Frontal cortex (tissue), 3 donors: ENCODE measurements at regions not wholly inside any gene's neighbourhood (a gene's known extent, or its start where the extent isn't known, plus 50 kb on each side); places are given as distances from the start of the nearest gene placed in this dataset.

ENCODE experiments used
- DNase-seq, 2 donors: peaks; one replicate each; pipeline ENCODE4 v3.0.0; 2012; ENCODE audit warnings: low spot score in 2 of 2
- FAIRE-seq: peaks from 2 replicates; lab custom pipeline; 2012; peaks lifted over from hg19 to GRCh38; lab: Jason Lieb, UNC
- donor health status: control.
- donor health status: control.
- donor health status: control.

DNA sequence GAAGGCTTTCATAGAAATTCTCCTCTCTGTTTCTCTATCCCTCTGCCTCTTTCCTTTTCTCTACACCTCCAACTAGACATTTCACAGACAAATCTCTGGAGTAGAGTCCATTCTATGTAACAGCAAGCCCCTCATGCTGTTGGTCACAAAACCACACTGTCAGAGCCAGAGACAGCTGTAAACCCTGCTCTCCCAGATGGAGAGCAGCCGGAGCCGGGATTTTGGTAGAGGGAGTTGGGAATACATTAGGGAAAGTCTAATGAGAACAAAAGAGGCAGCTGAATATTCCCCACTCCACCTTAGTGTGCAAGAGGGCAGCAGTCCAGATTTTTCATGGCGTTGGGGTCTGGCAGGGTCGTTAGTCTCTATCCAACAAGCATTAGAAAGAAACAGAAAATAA lies 68.3 kb upstream of the EDN1 start:
- no peak for DNase-seq
- FAIRE-seq = no peak

DNA sequence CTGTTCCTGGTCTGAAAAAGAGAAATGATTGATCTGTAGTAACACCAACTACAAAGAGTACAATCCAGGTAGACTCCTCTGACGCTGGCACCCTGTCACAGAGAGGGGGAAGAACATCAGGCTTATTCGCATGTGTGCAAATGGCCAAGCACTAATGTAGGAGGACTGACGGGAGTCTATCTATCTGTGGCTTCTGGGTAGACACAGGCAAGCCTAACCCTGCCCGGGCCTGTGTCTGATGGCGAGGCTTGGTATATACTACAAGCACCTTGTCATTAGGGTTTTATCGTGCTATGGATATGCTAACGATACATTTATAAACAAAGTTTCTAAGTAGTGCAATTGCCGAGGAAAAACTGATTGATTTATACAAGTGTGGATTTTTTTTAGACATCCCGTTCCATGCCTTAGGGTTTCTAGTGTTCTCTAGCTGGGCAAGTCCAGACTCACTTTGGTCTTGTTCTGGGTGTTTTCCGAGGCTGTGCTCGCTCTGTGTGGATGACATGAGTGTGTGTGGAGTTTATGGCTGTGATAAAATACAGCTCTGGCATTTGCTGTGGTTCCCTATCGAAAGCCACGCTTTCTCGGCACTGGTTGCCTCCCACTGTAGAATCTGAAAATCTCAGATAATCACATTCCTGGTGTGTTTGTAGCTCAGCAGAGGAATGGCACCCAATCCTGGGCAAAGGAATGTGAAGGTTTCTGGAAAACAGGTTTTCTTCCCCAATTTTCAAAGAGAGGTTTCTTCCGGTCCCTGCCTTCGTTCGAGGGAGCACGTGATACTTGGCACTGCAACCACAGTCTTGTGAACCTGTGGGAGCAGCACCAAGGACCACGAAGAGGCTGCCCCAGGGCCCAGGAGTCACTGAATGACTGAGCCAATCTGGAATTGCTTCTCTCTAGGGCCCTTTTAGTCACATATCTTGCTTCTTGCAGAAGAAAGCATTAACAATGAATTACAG lies 67.5 kb upstream of the EDN1 start:
- no peak for FAIRE-seq
- DNase-seq = no peak

DNA sequence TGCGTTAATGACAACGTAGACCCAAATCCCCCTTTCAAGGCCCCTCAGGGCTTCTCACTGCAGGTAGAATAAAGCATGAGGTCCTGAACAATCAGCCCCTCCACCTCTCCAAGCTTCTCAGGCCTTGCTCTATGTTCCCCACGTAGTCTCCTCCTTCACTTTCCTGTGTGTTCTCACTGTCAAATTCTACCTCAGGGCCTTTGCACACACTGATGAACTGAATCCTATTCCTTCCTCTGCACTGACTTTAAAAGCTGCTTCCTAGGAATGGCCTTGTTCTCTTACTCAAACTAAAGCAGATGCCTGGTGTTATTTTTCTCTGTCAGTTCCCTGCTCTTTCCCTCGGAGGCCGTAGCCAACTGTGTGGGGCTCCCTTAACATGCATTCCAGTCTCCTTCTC lies 66.8 kb upstream of the EDN1 start:
- DNase-seq (no peak), FAIRE-seq (no peak)

DNA sequence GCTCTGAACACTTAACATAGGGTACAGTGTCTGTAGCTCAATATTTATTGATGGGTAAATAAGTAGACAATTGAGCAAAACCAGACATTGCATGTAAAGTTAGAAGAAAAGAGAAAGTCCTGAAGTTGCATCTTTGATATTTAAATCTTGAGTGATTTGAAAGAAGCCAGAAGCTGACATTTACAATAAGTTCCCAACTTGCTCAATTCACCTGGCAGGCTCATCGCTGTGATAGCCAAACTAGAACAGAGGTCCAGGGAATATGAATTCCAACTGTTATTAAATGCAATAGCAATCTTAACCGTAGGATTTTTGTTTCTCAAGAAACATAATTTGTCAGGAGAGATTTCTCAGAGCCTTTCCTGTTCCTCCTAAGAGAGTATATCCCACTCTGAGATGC lies 65.9 kb upstream of the EDN1 start:
- no peak for DNase-seq
- no peak for FAIRE-seq

DNA sequence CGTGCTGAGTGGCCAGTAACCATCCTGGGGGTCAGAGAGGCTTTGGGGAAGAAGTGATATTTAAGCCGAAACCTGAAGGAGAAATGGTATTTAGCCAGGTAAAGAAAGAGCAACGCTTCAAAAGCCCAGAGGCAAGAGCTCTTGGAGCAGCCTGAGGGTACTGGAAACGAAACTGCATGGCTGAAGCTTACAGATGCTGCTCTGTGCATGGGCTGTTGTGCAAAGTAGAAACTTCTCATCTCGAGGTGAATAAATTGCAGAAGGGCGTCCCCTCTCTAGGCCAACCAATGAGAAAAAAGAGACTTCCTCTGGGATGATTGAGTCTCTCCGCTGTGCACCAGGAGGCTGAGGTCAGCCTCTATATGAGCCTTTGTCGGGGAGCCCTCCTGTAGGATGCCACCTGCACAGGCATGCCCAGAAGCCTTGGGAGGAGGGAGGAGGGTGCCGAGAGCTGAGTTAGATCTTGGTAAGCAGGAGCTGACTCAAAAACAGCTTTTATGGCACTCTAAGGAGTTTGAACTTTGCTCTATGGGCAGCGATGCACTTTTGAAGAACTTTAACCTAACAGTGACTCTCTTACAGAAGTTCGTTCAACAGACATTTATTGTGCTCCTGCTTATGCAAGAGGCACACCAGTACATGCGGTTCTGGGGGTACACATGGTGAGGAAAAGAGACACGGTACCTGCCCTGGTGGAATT lies 61.6 kb upstream of the EDN1 start:
- FAIRE-seq (no peak), DNase-seq (no peak)

DNA sequence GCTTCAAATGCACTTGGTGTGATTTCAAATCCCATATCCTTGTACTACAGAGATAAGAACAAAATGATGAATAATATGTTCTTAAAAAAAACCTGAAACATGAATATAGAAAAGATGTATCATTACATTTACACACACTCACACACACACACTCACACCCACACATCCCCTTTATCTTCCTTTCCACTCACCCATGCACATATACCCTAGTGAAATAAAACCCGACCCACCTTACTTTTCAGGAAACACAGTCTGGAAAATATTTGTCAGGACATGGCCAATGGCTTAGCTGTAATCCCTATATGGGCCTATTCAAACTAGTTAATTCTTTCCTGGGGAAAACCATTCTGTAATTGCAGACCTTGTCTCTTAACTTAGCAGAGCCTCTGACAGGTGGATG lies 60.8 kb upstream of the EDN1 start:
- FAIRE-seq (no peak), DNase-seq (no peak)

DNA sequence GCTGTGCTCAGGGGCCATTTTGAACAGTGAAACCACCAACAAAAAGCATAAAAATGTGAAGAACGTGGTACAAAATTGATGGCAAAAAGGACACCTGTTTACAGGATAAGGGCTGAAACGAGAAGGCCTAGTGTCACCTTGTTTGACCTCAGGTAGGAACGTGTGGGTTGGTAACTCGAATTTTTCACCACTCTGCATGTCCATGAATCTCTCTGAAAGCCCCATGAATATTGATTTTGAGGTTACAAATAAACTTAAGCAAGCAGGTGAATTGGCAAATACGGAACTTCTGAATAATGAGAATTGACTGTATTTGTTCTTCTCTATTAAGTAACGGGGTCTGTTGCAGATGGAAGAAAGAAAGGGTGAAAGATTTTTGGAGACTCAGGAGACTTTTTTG lies 59.6 kb upstream of the EDN1 start:
- DNase-seq = no peak
- no peak for FAIRE-seq

DNA sequence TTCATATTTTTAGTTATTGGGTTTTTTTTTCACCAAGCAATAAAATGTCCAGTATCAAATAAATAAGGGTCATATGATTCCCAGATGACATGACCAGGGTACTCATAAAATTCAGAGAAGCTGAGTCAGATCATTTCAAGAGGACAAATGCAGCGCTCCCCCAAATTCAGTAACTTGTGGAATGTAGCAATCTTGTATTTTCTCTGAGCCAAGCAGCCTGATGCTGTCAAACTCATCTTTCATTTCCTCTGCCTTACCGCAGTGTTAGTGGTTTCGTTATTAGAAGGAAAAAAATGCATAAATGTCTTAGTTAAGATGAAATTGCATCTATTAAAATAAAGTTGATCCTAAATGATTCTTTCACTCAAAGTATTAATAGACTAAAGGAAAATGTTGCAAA lies 57.8 kb upstream of the EDN1 start:
- DNase-seq (no peak), FAIRE-seq (no peak)

DNA sequence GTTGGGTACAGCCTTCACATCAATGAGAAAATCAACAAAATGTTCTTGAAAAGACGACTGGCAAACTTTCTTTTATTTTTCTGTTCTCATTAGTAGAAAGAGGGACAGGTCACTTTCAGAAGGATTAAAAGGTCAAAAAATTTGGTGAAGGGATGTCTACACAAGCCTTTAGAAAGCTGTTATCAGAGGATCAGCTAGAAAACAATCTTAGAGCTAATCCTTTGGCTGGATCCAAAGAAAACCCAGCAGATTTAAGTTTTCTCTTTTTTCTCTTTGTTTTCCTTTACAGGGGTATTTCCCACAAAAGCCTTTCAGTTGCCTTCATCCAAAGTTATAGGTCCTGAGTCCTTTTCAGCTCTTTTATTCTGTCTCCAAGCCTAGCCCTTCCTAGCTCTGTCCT lies 57.3 kb upstream of the EDN1 start:
- FAIRE-seq = no peak
- no peak for DNase-seq

DNA sequence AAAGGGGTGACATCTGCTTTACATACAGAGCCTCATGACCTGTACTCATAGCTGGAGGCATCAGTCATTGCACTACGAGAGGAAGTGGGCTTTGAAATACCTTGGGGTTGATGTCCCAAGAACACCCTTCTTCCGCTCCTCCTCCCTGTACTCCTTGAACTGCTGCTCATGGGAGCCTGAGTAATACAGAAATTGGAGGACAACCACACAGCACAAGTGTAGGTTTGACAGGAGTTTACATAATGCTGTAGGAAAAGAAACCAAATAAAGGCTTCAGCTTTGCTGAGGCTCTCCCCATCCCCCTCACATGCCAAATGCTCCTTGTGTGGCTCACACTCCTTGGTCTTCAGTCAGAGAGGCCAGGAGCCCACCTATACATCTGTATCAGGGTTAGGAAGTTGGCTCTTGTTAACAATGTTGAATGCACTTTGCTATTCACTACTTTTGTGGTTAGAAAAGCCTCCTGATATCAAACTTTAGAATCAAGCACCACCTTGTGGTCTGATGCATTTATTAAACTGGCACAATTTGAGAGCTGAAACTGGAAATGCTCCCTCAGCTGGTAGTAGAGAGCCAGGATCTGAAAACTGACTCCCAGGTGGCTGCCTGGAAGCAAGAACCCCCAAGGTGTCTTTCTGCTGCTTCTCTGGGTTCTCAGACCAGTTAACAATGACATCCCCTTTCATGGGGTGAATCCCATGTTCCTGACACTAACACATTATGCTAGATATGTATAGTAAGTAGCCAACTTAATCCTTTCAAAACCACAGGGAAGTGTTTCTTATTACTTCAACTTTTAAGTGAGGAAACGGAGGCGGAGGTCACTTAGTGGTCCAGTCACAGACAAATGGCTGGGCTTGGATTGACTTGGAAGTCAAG lies 56.2 kb upstream of the EDN1 start:
- FAIRE-seq = peak; percentile 74

DNA sequence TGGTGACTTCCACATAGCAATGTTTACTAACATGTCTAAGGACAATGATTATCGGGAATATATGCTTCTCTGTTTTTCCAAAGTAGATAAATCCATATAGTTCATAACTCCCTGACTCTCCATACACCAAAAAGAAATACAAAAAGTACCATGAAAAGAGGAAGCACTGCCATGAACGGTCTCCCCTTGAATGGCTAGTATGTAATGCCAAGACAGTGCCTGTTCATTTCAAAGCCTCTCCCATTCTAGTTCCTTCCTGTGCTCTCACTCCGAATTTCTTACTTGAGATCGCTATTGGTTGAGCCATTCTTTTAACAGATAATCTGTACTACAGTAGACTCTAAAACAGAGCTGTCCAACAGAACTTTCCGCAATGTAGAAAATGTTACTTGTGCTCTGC lies 54.8 kb upstream of the EDN1 start:
- DNase-seq (no peak), FAIRE-seq (no peak)

More for the DNA sequence above, 56.2 kb upstream of the EDN1 start:
- peak; percentile 33 to 47 for DNase-seq

DNA sequence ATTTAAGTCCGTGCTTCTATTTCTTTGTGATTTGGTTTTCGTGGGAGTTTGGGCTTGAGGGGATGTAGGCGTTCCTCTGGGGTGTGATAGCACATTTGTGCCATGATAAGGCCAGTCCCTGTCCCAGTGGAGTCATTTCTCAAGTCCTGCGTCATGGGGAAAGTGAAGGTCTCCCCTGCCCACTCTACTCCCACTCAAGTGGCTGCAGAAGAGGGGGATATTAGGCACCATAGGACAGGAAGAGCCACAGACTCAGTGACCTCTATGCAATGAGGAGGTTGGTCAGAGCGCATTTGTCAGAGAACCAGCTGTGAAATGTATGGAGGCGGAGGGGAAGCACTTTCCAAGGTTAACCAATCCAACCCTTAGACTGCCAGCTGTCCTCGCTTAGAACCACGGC lies 51.9 kb upstream of the EDN1 start:
- FAIRE-seq (no peak), DNase-seq (no peak)
